ENCODE measurements at regions not wholly inside any gene's neighbourhood (a gene's known extent, or its start where the extent isn't known, plus 50 kb on each side); places are given as distances from the start of the nearest gene placed in this dataset.
A peak's percentile ranks its signal among the peaks of the same experiment; 100 is the strongest.

- TF ChIP-seq CTCF (IDR thresholded peaks at IDR 0.05): no peak
- Mint-ChIP-seq H3K27me3 (no peaks in the 10 kb centered on the region), H3K4me3 (no peak overlapping the region), H3K9me3 (no peaks in the 10 kb centered on the region), H3K27ac (no peak overlapping the region), H3K36me3 (ENCODE audit: low read depth) (no peaks in the 10 kb centered on the region), H3K4me1 (peaks cover 3% of the 10 kb centered on the region)
- intact Hi-C loops (cut with micrococcal nuclease): no loop called here
- POLR2A ChIA-PET: no interaction called here
- CTCF ChIA-PET: interaction anchor here (10.4 kb wide), 1 partner anchor 413 kb away, joined by 119 read pairs; no protein-coding TSS in a partner anchor
- ATAC-seq (ENCODE audit: low read depth) (no peak), DNase-seq (no peak)
Observed at GRCh38 chr2:62406573-62407043, 99.4 kb downstream of the TMEM17 start.

- Mint-ChIP-seq H3K36me3 (ENCODE audit: low read depth) (no peaks in the 10 kb centered on the region), H3K27ac (no peak overlapping the region), H3K4me3 (no peak overlapping the region), H3K4me1 (no peaks in the 10 kb centered on the region), H3K9me3 (no peaks in the 10 kb centered on the region), H3K27me3 (no peaks in the 10 kb centered on the region)
- no peak for TF ChIP-seq CTCF (IDR thresholded peaks at IDR 0.05)
- DNase-seq (no peak), ATAC-seq (ENCODE audit: low read depth) (no peak)
- intact Hi-C loops (cut with micrococcal nuclease): no loop called here
- CTCF ChIA-PET: no interaction called here
- POLR2A ChIA-PET: no interaction called here
Observed at GRCh38 chr2:62404913-62405312, 101.1 kb downstream of the TMEM17 start.

GRCh38 chr2:62402156-62402555, 103.8 kb downstream of the TMEM17 start:
- H3K4me3 Mint-ChIP-seq: no peak overlapping the region
- ATAC-seq (ENCODE audit: low read depth) (no peak), DNase-seq (no peak)
- no peaks in the 10 kb centered on the region for H3K36me3 Mint-ChIP-seq (ENCODE audit: low read depth)
- no peak overlapping the region for H3K27ac Mint-ChIP-seq
- no peak for TF ChIP-seq CTCF (IDR thresholded peaks at IDR 0.05)
- CTCF ChIA-PET: no interaction called here
- no peaks in the 10 kb centered on the region for H3K9me3 Mint-ChIP-seq
- intact Hi-C loops (cut with micrococcal nuclease): no loop called here
- POLR2A ChIA-PET: no interaction called here
- no peaks in the 10 kb centered on the region for H3K27me3 Mint-ChIP-seq
- peaks cover 12% of the 10 kb centered on the region for H3K4me1 Mint-ChIP-seq

GRCh38 chr2:62398356-62398755, 107.6 kb downstream of the TMEM17 start:
- Mint-ChIP-seq H3K36me3 (ENCODE audit: low read depth) (no peaks in the 10 kb centered on the region), H3K27me3 (peaks cover 2% of the 10 kb centered on the region), H3K4me3 (peak overlapping the region; percentile 21), H3K27ac (peak overlapping the region; percentile 1), H3K4me1 (peaks cover 12% of the 10 kb centered on the region), H3K9me3 (no peaks in the 10 kb centered on the region)
- no peak for TF ChIP-seq CTCF (IDR thresholded peaks at IDR 0.05)
- peak; percentile 64 for ATAC-seq (ENCODE audit: low read depth)
- ChIA-PET POLR2A (interaction anchor here (0.5 to 0.6 kb wide), 3 partner anchors 61 to 726 kb away, joined by 3 to 9 read pairs (median 4); no protein-coding TSS in a partner anchor), CTCF (interaction anchor here (0.9 kb wide), 1 partner anchor 405 kb away, joined by 3 read pairs; no protein-coding TSS in a partner anchor)
- intact Hi-C loops (cut with micrococcal nuclease): no loop called here
- DNase-seq: peak; percentile 23

GRCh38 chr2:62396880-62397279, 109.1 kb downstream of the TMEM17 start:
- intact Hi-C loops (cut with micrococcal nuclease): no loop called here
- Mint-ChIP-seq H3K36me3 (ENCODE audit: low read depth) (no peaks in the 10 kb centered on the region), H3K9me3 (no peaks in the 10 kb centered on the region), H3K4me1 (peaks cover 12% of the 10 kb centered on the region), H3K27ac (no peak overlapping the region), H3K27me3 (peaks cover 2% of the 10 kb centered on the region), H3K4me3 (no peak overlapping the region)
- ATAC-seq (ENCODE audit: low read depth): no peak
- no peak for DNase-seq
- TF ChIP-seq CTCF (IDR thresholded peaks at IDR 0.05): no peak
- POLR2A ChIA-PET: interaction anchor here (0.7 kb wide), 2 partner anchors 161 to 481 kb away, joined by 4 read pairs; no protein-coding TSS in a partner anchor
- CTCF ChIA-PET: interaction anchor here (0.8 kb wide), 1 partner anchor 431 kb away, joined by 4 read pairs; no protein-coding TSS in a partner anchor

All from activated B cell treated with CpG ODN at 0.5 μM for 24 hours (primary cell).